GM18909 (cell line): ENCODE measurements at regions not wholly inside any gene's neighbourhood (a gene's known extent, or its start where the extent isn't known, plus 50 kb on each side); places are given as distances from the start of the nearest gene placed in this dataset.

ENCODE experiments used
- ATAC-seq: cut with Tn5 transposase; IDR thresholded peaks from one replicate; pipeline ENCODE4 v1.9.1; 2021; ENCODE audit warnings: mild to moderate bottlenecking; ENCODE audit not compliant: unreplicated experiment, poor library complexity

- ATAC-seq: no peak
Measured at GRCh38 chr2:20132990-20133535, 81.6 kb upstream of the LAPTM4A start.

GRCh38 chr2:20130821-20131645, 79.6 kb upstream of the LAPTM4A start:
- ATAC-seq: no peak

- no peak for ATAC-seq
Measured at GRCh38 chr2:20130160-20130560, 78.7 kb upstream of the LAPTM4A start.

DNA sequence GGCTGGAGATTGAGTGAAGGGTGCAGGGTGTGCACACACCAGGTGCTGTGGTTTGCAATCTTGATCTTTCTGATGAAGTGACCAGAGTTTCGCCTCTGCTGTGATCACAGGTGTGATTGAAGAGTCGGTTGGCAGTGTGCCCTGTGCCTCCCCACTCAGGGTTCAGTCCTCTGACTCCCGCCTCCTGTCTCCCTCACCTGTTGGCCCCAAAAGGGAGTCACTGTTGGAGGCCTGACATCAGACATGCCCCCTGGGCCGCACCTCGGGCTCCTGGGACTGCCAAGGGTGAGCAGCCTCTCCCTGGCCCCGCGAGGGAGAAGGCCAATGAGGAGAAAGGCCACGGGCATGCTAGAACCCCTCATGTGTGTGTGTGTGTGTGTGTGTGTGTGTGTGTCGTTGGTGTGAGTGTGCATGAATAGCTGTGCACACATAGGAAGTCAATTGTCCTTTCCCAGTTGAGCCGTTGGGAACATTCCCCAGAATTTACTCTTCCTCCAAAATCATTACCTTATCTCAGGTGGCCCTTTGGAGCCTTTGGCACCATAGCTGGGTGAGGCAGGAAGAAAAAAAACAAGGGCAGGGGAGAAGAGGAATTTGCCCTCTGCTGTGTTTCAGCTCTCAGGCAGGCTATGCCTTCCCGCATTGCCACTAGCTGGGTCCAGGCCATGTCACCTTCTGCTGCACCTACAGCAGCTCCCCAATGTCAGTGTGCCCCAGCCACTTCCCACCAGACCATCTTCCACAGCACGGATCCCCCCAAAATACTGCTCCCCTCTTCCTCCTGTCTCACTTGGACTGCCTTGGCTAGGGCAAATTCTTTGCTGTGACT, 78.1 kb upstream of the LAPTM4A start:
- no peak for ATAC-seq

GRCh38 chr2:20128506-20129330, 77.3 kb upstream of the LAPTM4A start:
- ATAC-seq: no peak

DNA sequence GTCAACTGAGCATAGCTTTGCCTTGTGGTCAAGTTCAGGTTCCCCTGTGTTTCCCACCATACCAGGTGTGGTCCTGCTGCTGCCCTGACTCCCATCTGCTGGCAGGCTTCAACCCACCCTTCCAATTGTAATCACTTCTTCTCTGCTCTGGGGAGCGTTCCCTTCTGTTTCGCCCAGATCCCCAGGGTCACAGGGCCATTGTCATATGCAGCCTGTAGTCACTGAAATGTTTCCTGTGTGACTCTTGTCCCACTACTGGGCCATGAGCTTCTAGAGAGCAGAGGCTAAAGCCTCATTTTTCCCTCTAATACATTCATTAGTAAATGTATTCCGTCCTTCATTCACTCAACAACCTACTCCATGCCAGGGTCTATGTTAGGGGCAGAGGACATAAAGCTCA, 75.0 kb upstream of the LAPTM4A start:
- no peak for ATAC-seq

GRCh38 chr2:20126040-20126439, 74.6 kb upstream of the LAPTM4A start:
- ATAC-seq: no peak

GRCh38 chr2:20125616-20126015, 74.2 kb upstream of the LAPTM4A start:
- ATAC-seq: no peak

DNA sequence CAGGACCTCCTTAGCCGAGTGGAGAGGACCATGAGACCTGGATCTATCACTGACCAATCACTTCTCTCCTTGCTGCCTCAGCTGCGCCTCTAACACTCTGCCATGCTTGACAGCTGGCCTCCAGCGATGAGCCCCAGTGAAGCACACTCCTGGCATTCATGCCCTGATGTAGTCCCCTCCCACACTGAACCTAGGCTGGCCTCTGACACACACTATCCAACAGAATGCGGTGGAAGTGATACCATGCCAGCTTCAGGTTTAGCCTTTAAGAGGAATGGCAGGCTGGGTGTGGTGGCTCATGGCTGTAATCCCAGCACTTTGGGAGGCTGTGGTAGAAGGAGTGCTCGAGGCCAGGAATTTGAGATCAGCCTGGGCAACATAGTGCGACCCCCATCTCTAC, 73.7 kb upstream of the LAPTM4A start:
- no peak for ATAC-seq

GRCh38 chr2:20123871-20124594, 72.6 kb upstream of the LAPTM4A start:
- ATAC-seq: no peak

DNA sequence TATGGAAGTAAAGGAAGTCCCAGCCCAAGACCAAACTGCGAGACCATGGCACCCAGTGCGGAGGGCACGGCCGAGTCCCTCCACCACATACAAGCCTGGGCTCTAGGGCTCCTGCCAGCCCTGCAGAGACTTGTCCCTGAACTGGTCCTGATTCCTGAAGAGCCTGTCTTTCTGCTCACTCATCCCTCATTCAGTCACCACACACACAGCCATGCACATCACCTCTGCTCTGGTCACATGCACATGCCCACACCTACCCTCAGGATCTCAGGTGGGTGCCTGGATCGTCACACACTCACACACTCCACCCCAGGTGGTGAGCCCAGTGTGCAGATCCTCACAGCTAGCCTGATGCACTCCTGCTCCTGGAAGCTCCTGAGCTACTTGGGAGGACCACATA, 71.4 kb upstream of the LAPTM4A start:
- no peak for ATAC-seq

DNA sequence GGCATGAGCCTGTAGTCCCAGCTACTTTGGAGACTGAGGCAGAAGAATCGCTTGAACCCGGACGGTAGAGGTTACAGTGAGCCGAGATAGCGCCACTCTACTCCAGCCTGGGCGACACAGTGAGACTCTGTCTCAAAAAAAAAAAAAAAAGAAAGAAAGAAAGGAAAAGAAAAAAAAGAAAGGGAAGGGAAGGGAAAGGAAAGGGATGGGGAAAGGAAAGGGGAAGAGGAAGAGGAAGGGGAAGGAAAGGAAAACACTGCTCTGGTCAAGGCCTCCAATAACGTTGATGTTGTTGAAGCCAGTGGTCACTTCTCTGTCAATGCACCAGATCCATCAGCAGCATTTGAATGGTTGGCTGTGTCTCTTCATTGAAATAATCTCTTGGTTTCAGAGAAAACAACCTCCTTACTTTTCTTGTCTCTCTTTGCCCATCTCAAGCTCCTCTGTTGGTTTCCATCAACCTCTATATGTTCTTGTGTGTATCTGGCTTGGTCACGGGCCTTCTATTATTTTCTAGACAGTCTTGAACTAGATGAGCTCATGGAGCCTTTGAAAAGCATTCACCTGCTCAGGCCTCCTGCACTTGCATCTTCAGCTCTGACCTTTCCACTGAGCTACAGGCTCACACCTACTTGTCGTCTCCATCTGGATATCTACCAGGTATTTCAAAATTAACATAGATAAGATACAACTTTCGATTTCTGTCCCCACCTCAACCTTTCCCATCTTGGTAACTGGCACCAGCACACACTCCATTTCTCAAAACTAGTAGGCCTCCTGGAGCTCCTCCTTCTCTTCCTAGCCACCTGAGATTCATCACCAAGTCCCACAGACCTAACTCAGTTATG, 69.4 kb upstream of the LAPTM4A start:
- ATAC-seq: no peak

DNA sequence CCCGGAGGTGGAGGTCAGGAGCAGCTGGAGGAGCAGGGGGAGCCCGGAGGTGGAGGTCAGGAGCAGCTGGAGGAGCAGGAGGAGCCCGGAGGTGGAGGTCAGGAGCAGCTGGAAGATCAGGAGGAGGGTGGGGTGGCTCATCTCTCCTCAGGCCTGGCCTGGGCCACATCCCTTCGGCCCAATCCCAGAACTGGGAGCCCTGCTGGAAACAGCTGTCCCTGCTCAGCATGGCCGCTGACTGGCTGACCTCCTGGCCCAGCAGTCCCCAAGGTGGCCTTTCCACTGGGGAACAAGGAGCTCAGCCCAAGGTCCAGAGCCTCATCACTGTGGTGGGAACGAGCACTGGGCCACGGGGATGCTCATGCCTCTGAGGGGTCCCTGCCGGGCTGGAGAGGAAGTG, 66.6 kb upstream of the LAPTM4A start:
- ATAC-seq: no peak

- no peak for ATAC-seq
Measured at GRCh38 chr2:20115902-20116301, 64.5 kb upstream of the LAPTM4A start.

DNA sequence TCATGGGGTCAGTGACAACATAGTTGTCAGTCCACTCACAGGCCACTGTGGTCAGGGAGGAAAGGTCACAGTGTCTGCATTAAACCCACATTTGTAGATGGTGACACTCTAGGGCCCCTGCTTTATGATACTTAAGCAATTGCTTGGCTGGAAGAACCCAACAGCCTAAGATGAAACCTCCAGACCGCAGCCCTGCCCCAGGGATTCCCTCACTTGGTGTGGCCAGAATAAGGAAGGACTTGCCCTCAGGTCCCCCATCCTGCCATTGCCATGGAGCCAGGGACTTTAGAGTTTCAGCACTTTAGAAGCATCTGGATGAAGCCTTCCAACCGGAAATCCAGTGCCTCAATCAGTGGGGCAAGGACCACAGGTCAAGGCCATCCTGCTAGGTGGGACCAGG, 63.9 kb upstream of the LAPTM4A start:
- ATAC-seq: no peak

DNA sequence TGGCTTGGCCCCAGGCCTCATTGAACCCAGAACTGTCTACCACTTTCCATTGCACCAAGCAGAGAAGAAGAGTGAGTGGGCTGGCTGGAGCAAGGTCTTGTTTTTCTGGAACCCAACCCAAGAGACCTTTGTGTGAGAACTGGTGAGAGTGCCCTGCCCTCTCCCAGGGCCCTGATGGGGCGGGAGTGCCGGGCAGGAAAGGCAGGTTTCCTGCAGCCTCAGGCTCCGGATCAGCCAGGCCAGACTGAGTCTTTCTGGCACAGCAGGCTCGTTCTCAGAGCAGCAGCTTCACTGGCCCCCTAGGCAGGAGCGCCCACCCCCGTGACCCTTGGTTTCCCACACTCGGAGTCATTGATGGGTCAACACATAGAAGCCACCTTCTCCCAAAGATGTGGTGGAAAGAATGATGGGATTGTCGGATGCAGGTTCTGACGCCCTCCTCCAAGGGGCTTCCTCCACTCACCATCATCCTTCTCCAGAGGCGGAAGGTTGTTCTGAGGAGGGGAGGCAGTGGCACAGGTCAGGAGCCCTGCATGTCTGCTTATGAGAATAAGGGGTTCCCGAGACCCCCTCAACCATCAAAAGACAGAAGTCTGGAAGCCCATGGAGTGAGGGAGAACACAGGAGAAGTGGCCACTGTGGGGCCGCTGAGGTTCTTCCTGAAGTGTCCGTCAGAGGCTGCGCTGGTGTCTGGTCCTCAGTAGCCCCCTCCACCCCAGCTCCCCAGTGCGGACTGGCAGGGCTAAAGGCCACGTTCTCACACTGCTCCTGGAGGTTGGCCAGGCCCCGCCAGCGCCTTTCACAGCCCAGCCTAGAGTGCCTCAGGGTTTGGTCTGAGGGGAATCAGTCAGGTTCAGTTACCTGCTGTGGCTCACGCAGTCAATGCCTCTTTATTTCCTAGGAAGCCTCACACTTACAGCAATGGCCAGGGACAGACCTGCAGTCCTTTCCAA, 62.8 kb upstream of the LAPTM4A start:
- ATAC-seq: no peak

GRCh38 chr2:20113004-20113796, 61.8 kb upstream of the LAPTM4A start:
- no peak for ATAC-seq
